ENCODE measurements at regions not wholly inside any gene's neighbourhood (a gene's known extent, or its start where the extent isn't known, plus 50 kb on each side); places are given as distances from the start of the nearest gene placed in this dataset.

- TF ChIP-seq POLR2A (conservative IDR thresholded peaks at IDR 0.05) (no peak), BCL6 (CRISPR knock-in tag; IDR thresholded peaks at IDR 0.05) (no peak), XRCC5 (IDR thresholded peaks at IDR 0.05; ENCODE audit: low read depth, low read length) (no peak), CREM (IDR thresholded peaks at IDR 0.05; ENCODE audit: low read depth) (no peak), NCOA2 (IDR thresholded peaks at IDR 0.05; ENCODE audit: partially characterized antibody in 2 of 2) (no peak), SMARCC2 (IDR thresholded peaks at IDR 0.05; ENCODE audit: low read depth) (no peak), SMAD3 (CRISPR knock-in tag; conservative IDR thresholded peaks at IDR 0.05) (no peak), ATF2 (CRISPR knock-in tag; IDR thresholded peaks at IDR 0.05) (no peak), BHLHE40 (IDR thresholded peaks at IDR 0.05; ENCODE audit: low read length) (no peak)
These were observed 939.0 kb downstream of the TBC1D32 start for GRCh38 chr6:120395330-120395729.
